H9 (cell line): ENCODE measurements at regions not wholly inside any gene's neighbourhood (a gene's known extent, or its start where the extent isn't known, plus 50 kb on each side); places are given as distances from the start of the nearest gene placed in this dataset.

Experiments used
- DNase-seq: peaks from one replicate; pipeline ENCODE4 v3.0.0-alpha.2; 2017
- H2AFZ ChIP-seq: one replicate; pipeline ENCODE4 v1.6.1; 2013; ENCODE audit warnings: mild to moderate bottlenecking, low read length, control low read depth, moderate library complexity
- H2AK5ac ChIP-seq: 2 replicates; pipeline ENCODE4 v1.6.1; 2013; ENCODE audit warnings: low read length, control low read depth, mixed read lengths; ENCODE audit not compliant: insufficient read length
- H2BK120ac ChIP-seq: one replicate; pipeline ENCODE4 v1.6.1; 2013; ENCODE audit warnings: low read depth, mild to moderate bottlenecking, low read length, control low read depth, inconsistent platforms; ENCODE audit not compliant: poor library complexity, severe bottlenecking
- H2BK12ac ChIP-seq: 2 replicates; pipeline ENCODE4 v1.6.1; 2013; ENCODE audit warnings: low read length, control low read depth, mixed read lengths, low read depth; ENCODE audit not compliant: insufficient read length
- H2BK15ac ChIP-seq: 2 replicates; pipeline ENCODE4 v1.6.1; 2013; ENCODE audit warnings: low read depth, low read length, control low read depth
- H2BK20ac ChIP-seq: one replicate; pipeline ENCODE4 v1.6.1; 2013; ENCODE audit warnings: low read depth, mild to moderate bottlenecking, low read length, control low read depth, inconsistent platforms; ENCODE audit not compliant: poor library complexity, severe bottlenecking
- H2BK5ac ChIP-seq: 2 replicates; pipeline ENCODE4 v1.6.1; 2013; ENCODE audit warnings: low read length, control low read depth, mixed read lengths; ENCODE audit not compliant: insufficient read length
- H3K14ac ChIP-seq: 2 replicates; pipeline ENCODE4 v1.6.1; 2013; ENCODE audit warnings: low read length, control low read depth; ENCODE audit not compliant: insufficient read depth
- H3K18ac ChIP-seq: 2 replicates; pipeline ENCODE4 v1.6.1; 2013; ENCODE audit warnings: low read depth, mild to moderate bottlenecking, mixed read lengths, low read length, control low read depth; ENCODE audit not compliant: insufficient read length
- H3K23ac ChIP-seq: 2 replicates; pipeline ENCODE4 v1.6.1; 2013; ENCODE audit warnings: low read length, control low read depth, mixed read lengths, low read depth; ENCODE audit not compliant: insufficient read length
- H3K23me2 ChIP-seq: 2 replicates; pipeline ENCODE4 v1.6.1; 2013; ENCODE audit warnings: low read depth, mild to moderate bottlenecking, mixed read lengths, low read length, control low read depth; ENCODE audit not compliant: insufficient read length, poor library complexity, severe bottlenecking
- H3K27ac ChIP-seq: 2 replicates; pipeline ENCODE4 v1.5.1; 2013; ENCODE audit warnings: low read length, control low read depth, mixed read lengths, low read depth; ENCODE audit not compliant: insufficient read length
- H3K27me3 ChIP-seq: 2 replicates; pipeline ENCODE4 v1.6.1; 2013; ENCODE audit warnings: low read length, control low read depth, inconsistent platforms; ENCODE audit not compliant: insufficient read depth
- H3K4ac ChIP-seq: 2 replicates; pipeline ENCODE4 v1.6.1; 2013; ENCODE audit warnings: low read depth, mild to moderate bottlenecking, control low read depth, inconsistent platforms, low read length, moderate library complexity
- H3K4me1 ChIP-seq: 2 replicates; pipeline ENCODE4 v1.6.1; 2013; ENCODE audit warnings: low read length, control low read depth, inconsistent platforms; ENCODE audit not compliant: insufficient read depth
- H3K4me2 ChIP-seq: 2 replicates; pipeline ENCODE4 v1.6.1; 2013; ENCODE audit warnings: low read length, control low read depth, mixed read lengths; ENCODE audit not compliant: insufficient read length, insufficient read depth
- H3K56ac ChIP-seq: 2 replicates; pipeline ENCODE4 v1.6.1; 2013; ENCODE audit warnings: low read depth, mild to moderate bottlenecking, mixed read lengths, low read length, control low read depth; ENCODE audit not compliant: insufficient read length
- H3K79me1 ChIP-seq: 2 replicates; pipeline ENCODE4 v1.6.1; 2013; ENCODE audit warnings: low read depth, mild to moderate bottlenecking, moderate library complexity, low read length, control low read depth, inconsistent platforms; ENCODE audit not compliant: insufficient read depth, poor library complexity, severe bottlenecking
- H3K79me2 ChIP-seq: 2 replicates; pipeline ENCODE4 v1.6.1; 2013; ENCODE audit warnings: low read length, control low read depth, inconsistent platforms; ENCODE audit not compliant: insufficient read depth
- H3K9ac ChIP-seq: 2 replicates; pipeline ENCODE4 v1.6.1; 2013; ENCODE audit warnings: low read length, control low read depth, mixed read lengths; ENCODE audit not compliant: insufficient read length; ENCODE audit errors: extremely low read depth
- H3K9me3 ChIP-seq: one replicate; pipeline ENCODE4 v1.6.1; 2013; ENCODE audit warnings: low read depth, low read length, inconsistent platforms; ENCODE audit not compliant: control insufficient read depth
- H3T11ph ChIP-seq: one replicate; pipeline ENCODE4 v1.6.1; 2013; ENCODE audit warnings: mild to moderate bottlenecking, low read length, control low read depth, inconsistent platforms
- H4K20me1 ChIP-seq: one replicate; pipeline ENCODE4 v1.6.1; 2013; ENCODE audit not compliant: control insufficient read depth, insufficient read length, insufficient read depth
- H4K5ac ChIP-seq: 2 replicates; pipeline ENCODE4 v1.6.1; 2013; ENCODE audit warnings: low read depth, mild to moderate bottlenecking, mixed read lengths, low read length, control low read depth; ENCODE audit not compliant: insufficient read length
- H4K8ac ChIP-seq: replicated peaks from 2 replicates; pipeline ENCODE4 v1.6.1; 2013; ENCODE audit warnings: low read length, control low read depth, mixed read lengths, low read depth; ENCODE audit not compliant: insufficient read length
- H4K91ac ChIP-seq: 2 replicates; pipeline ENCODE4 v1.6.1; 2013; ENCODE audit warnings: low read depth, mild to moderate bottlenecking, moderate library complexity, mixed read lengths, low read length, control low read depth; ENCODE audit not compliant: insufficient read length
- H3K27ac Mint-ChIP-seq, 3 experiments: 2 replicates in 2 of 3; 3 replicates in 1 of 3; pipeline ENCODE4 v1.8.0; 2020 to 2021; ENCODE audit warnings: mixed read lengths in 3 of 3, mild to moderate bottlenecking in 1 of 3, moderate library complexity in 1 of 3
- H3K27me3 Mint-ChIP-seq: 2 replicates; pipeline ENCODE4 v1.8.0; 2021; ENCODE audit warnings: low read depth, mild to moderate bottlenecking, moderate library complexity, mixed read lengths
- H3K36me3 Mint-ChIP-seq, 3 experiments: 2 replicates in 2 of 3; 3 replicates in 1 of 3; pipeline ENCODE4 v1.8.0; 2020 to 2021; ENCODE audit warnings: low read depth in 3 of 3, mixed read lengths in 3 of 3; ENCODE audit not compliant: insufficient read depth in 1 of 3
- H3K4me1 Mint-ChIP-seq, 2 experiments: 2 replicates each; pipeline ENCODE4 v1.8.0; 2020; ENCODE audit warnings: mixed read lengths in 2 of 2
- H3K4me3 Mint-ChIP-seq, 2 experiments: 2 replicates in 1 of 2; 3 replicates in 1 of 2; pipeline ENCODE4 v1.8.0; 2020 to 2021; ENCODE audit warnings: mild to moderate bottlenecking in 2 of 2, mixed read lengths in 2 of 2, moderate library complexity in 1 of 2
- H3K9me3 Mint-ChIP-seq, 2 experiments: 2 replicates in 1 of 2; 3 replicates in 1 of 2; pipeline ENCODE4 v1.8.0; 2020; ENCODE audit warnings: mild to moderate bottlenecking in 2 of 2, mixed read lengths in 2 of 2, moderate library complexity in 1 of 2
- CTCF ChIP-seq: fragments of 200-600 bp; sonication (generic); conservative IDR thresholded peaks from 3 replicates; pipeline ENCODE4 v1.8.0; 2021; ENCODE audit warnings: antibody characterized with exemption, mild to moderate bottlenecking
- WGBS: extraction: QIAGEN DNeasy Blood & Tissue Kit; methylation state at CpG from one replicate; pipeline ENCODE4 v1.1.7; 2013; ENCODE audit warnings: missing lambda C conversion rate, low lambda C conversion rate, mixed read lengths; ENCODE audit not compliant: insufficient read length; ENCODE audit errors: extremely low coverage; 5-methylcytosine and 5-hydroxymethylcytosine counted together

GRCh38 chr1:103365860-103366569 is 159.5 kb upstream of the RNPC3 start:
- no peak overlapping the region for H2BK12ac ChIP-seq
- WGBS: no CpG with 5 or more reads among the region's 5 CpGs

More at GRCh38 chr1:103365860-103366569, 159.5 kb upstream of the RNPC3 start:
- no peak for DNase-seq
- Histone ChIP-seq H3K18ac (no peak overlapping the region), H2BK20ac (no peak overlapping the region), H3K79me1 (no peaks in the 10 kb centered on the region), H3K9ac (no peak overlapping the region), H2BK15ac (no peak overlapping the region), H3K23ac (no peak overlapping the region), H2BK5ac (no peak overlapping the region), H3K14ac (no peak overlapping the region), H3K79me2 (no peaks in the 10 kb centered on the region), H3T11ph (no peak overlapping the region), H3K27me3 (no peaks in the 10 kb centered on the region), H3K27ac (no peak overlapping the region), H2BK120ac (no peak overlapping the region), H3K23me2 (no peaks in the 10 kb centered on the region), H4K20me1 (no peaks in the 10 kb centered on the region), H3K4ac (no peak overlapping the region), H2AK5ac (no peak overlapping the region), H3K4me1 (no peaks in the 10 kb centered on the region), H4K8ac (no peak overlapping the region), H4K5ac (no peak overlapping the region), H2AFZ (no peak overlapping the region), H3K56ac (no peak overlapping the region), H4K91ac (no peak overlapping the region), H3K9me3 (no peaks in the 10 kb centered on the region), H3K4me2 (no peak overlapping the region)
- Mint-ChIP-seq H3K27me3 (no peaks in the 10 kb centered on the region), H3K4me3 (no peak overlapping the region), H3K9me3 (no peaks in the 10 kb centered on the region), H3K27ac (no peak overlapping the region), H3K4me1 (no peaks in the 10 kb centered on the region), H3K36me3 (no peaks in the 10 kb centered on the region)
- TF ChIP-seq CTCF: no peak
